Nephron progenitor cell (in vitro differentiated cells): ENCODE measurements at regions not wholly inside any gene's neighbourhood (a gene's known extent, or its start where the extent isn't known, plus 50 kb on each side); places are given as distances from the start of the nearest gene placed in this dataset.
"Not testable (repeated sequence)": the region's sequence is repeated elsewhere in the genome, so short reads cannot be mapped to it uniquely, and the experiment has no call there.

Source experiments
- DNase-seq: peaks from one replicate; pipeline ENCODE4 v3.0.0; 2021
- H3K27ac Mint-ChIP-seq: 2 replicates; pipeline ENCODE4 v1.8.0; 2021; ENCODE audit warnings: mild to moderate bottlenecking, moderate library complexity, mixed read lengths
- H3K27me3 Mint-ChIP-seq: 2 replicates; pipeline ENCODE4 v1.8.0; 2021; ENCODE audit warnings: mild to moderate bottlenecking, low read depth, mixed read lengths; ENCODE audit not compliant: poor library complexity
- H3K36me3 Mint-ChIP-seq: 2 replicates; pipeline ENCODE4 v1.8.0; 2021; ENCODE audit warnings: low read depth, mixed read lengths
- H3K4me1 Mint-ChIP-seq: 2 replicates; pipeline ENCODE4 v1.8.0; 2021; ENCODE audit warnings: mixed read lengths
- H3K4me3 Mint-ChIP-seq: 2 replicates; pipeline ENCODE4 v1.8.0; 2021; ENCODE audit warnings: mild to moderate bottlenecking, moderate library complexity, mixed read lengths
- H3K9me3 Mint-ChIP-seq: 2 replicates; pipeline ENCODE4 v1.8.0; 2021; ENCODE audit warnings: mild to moderate bottlenecking, moderate library complexity, mixed read lengths
- TF ChIP-seq, protein P1 (sequence below): fragments of 200-600 bp; sonication (generic); IDR thresholded peaks from 2 replicates; pipeline ENCODE4 v1.5.0; 2021; ENCODE audit warnings: antibody characterized with exemption

DNA sequence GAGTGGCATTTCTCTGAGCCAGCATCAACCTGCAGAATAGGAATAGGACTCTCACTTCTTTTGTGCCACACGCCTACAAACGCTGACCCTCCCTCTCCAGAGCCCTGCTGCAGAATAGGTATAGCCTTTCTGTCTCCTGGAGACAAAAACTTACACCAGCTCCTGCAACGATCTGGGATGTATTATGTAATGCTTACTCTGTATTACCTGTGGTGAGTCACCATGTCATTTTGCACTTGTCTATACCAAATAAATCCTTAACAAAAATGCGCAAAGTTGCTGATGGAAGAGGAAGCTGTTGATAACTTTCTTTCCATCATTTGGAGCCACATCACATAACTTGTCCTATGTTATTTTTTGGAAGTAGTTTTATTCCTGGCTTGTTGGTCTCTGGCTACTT lies 155.8 kb upstream of the FNDC3A start:
- H3K4me1 Mint-ChIP-seq, result peaks cover 19% of the 10 kb centered on the region
- no peaks in the 10 kb centered on the region for H3K36me3 Mint-ChIP-seq
- no peak overlapping the region for H3K4me3 Mint-ChIP-seq
- peaks cover 3% of the 10 kb centered on the region for H3K27me3 Mint-ChIP-seq
- no peak overlapping the region for H3K27ac Mint-ChIP-seq
- TF ChIP-seq, protein P1, sequence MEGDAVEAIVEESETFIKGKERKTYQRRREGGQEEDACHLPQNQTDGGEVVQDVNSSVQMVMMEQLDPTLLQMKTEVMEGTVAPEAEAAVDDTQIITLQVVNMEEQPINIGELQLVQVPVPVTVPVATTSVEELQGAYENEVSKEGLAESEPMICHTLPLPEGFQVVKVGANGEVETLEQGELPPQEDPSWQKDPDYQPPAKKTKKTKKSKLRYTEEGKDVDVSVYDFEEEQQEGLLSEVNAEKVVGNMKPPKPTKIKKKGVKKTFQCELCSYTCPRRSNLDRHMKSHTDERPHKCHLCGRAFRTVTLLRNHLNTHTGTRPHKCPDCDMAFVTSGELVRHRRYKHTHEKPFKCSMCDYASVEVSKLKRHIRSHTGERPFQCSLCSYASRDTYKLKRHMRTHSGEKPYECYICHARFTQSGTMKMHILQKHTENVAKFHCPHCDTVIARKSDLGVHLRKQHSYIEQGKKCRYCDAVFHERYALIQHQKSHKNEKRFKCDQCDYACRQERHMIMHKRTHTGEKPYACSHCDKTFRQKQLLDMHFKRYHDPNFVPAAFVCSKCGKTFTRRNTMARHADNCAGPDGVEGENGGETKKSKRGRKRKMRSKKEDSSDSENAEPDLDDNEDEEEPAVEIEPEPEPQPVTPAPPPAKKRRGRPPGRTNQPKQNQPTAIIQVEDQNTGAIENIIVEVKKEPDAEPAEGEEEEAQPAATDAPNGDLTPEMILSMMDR, result no peak
- H3K9me3 Mint-ChIP-seq, result no peaks in the 10 kb centered on the region
- no peak for DNase-seq

DNA sequence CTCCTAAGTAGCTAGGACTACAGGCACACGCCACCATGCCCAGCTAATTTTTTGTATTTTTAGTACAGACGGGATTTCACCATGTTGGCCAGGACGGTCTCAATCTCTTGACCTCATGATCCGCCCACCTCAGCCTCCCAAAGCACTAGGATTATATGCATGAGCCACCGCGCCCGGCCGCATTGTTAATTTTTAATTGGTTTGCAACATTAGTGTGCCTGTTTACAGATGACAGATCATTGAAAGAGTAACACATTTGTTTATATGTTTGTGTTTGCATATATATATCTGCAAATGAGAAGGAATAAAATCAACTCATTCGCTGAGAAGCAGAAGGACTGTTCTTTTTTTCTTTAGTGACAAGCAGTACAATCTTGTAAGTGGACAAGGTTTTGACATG lies 152.2 kb upstream of the FNDC3A start:
- peak overlapping the region; percentile 59 for H3K27ac Mint-ChIP-seq
- not testable (repeated sequence) for H3K36me3 Mint-ChIP-seq, DNase-seq, H3K9me3 Mint-ChIP-seq, H3K27me3 Mint-ChIP-seq, H3K4me1 Mint-ChIP-seq, H3K4me3 Mint-ChIP-seq

DNA sequence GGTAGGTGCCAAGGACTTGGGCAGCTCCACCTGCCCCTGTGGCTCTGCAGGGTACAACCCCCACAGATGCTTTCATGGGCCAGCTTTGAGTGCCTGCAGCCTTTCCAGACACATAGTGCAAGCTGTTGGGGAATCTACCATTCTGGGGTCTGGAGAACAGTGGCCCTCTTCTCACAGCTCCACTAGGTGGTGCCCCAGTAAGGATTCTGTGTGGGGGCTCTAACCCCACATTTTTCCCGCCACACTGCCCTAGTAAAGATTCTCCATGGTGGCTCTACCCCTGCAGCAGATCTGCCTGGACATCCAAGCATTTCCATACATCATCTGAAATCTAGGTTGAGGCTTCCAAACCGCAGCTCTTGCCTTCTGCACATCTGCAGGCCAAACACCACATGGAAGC lies 149.7 kb upstream of the FNDC3A start:
- H3K27me3 Mint-ChIP-seq, result peaks cover 3% of the 10 kb centered on the region
- H3K36me3 Mint-ChIP-seq, result peaks cover 6% of the 10 kb centered on the region
- TF ChIP-seq, protein P1, result no peak
- H3K4me1 Mint-ChIP-seq, result peaks cover 7% of the 10 kb centered on the region
- no peak for DNase-seq
- no peak overlapping the region for H3K27ac Mint-ChIP-seq
- H3K9me3 Mint-ChIP-seq, result peaks cover 10% of the 10 kb centered on the region
- no peak overlapping the region for H3K4me3 Mint-ChIP-seq

DNA sequence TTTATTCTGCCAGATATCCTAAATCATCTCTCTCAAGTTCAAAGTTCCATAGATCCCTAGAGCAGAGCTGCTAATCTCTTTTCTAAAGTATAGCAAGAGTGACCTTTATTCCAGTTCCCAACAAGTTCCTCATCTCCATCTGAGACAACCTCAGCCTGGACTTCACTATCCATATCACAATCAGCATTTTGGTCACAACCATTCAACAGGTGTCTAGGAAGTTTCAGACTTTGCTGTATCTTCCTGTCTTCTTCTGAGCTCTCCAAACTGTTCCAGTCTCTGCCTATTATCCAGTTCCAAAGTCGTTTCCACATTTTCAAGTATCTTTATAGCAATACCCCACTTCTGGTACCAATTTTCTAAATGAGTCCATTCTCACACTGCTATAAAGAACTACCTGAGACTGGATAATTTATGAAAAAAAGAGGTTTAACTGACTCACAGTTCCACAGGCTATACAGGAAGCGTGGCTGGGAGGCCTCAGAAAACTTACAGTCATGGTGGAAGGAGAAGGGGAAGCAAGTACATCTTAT lies 148.7 kb upstream of the FNDC3A start:
- peaks cover 19% of the 10 kb centered on the region for H3K9me3 Mint-ChIP-seq
- not testable (repeated sequence) for H3K27me3 Mint-ChIP-seq, H3K4me1 Mint-ChIP-seq, DNase-seq, H3K36me3 Mint-ChIP-seq, H3K4me3 Mint-ChIP-seq, H3K27ac Mint-ChIP-seq

DNA sequence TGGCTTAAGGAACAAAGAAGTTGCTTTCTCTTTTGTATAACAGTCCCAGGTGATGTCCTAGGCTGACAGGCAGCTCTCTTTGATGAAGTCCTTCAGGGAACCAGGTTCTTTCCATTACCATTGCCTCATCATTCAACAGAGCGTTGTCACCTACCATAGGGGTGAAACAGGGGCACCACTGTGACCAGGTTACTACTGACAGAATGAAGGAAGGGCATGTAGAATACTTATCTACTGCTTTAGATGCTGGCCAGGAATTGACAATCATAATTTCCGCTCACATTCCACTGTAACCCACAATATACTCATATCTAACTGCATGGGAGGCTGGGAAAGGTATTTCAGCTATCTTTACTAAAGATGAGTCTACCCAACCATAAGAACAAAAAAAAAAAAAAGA lies 148.0 kb upstream of the FNDC3A start:
- TF ChIP-seq, protein P1, result no peak
- no peak for DNase-seq
- Mint-ChIP-seq H3K36me3 (peaks cover 13% of the 10 kb centered on the region), H3K4me1 (peaks cover 7% of the 10 kb centered on the region), H3K27ac (no peak overlapping the region), H3K9me3 (peaks cover 27% of the 10 kb centered on the region), H3K4me3 (no peak overlapping the region), H3K27me3 (peaks cover 3% of the 10 kb centered on the region)

DNA sequence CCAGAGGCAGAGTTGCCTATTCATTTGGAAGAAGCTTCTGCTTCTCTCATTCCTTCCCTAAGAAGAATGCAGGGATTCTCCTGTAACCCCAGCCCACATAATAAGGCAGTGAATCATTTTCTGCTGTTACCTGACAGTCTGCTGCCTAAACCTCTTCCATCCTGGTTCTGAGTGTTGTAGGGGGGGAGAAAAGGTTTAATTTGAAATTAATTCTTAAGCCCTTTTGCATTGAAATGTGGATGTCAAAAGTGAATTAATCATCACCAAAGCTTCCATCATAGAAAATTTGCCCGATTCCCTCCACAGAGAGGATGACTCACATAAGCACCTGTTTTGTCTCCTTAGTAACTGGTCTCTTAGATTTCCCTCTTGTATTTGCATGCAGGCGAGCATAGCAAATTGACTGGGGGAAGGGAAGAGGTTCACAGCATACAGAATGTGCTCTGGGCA lies 146.7 kb upstream of the FNDC3A start:
- Mint-ChIP-seq H3K27me3 (no peaks in the 10 kb centered on the region), H3K36me3 (peaks cover 13% of the 10 kb centered on the region), H3K27ac (no peak overlapping the region), H3K4me1 (peaks cover 7% of the 10 kb centered on the region), H3K9me3 (peaks cover 36% of the 10 kb centered on the region), H3K4me3 (no peak overlapping the region)
- DNase-seq, result no peak
- TF ChIP-seq, protein P1, result no peak

DNA sequence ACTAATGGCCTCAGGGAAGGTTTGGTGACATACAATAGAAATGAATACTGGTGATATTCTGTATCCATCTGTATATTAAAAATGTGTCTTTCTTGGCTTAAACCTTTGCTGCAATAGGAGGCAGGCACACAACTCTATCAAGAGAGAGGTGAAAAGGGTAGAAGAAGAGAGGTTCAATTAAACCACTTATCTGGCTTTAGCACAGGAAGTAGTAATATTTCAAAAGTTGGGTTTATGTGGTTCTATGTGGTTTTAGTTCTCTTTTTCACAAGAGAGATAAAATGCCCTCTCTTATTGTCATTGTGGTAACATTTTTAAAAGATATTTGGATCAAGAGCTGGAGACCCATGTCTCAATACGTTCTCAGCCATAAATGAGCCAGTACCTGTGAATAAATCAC lies 146.2 kb upstream of the FNDC3A start:
- TF ChIP-seq, protein P1, result no peak

More for the DNA sequence above, 146.2 kb upstream of the FNDC3A start:
- peaks cover 17% of the 10 kb centered on the region for H3K36me3 Mint-ChIP-seq
- no peaks in the 10 kb centered on the region for H3K27me3 Mint-ChIP-seq
- H3K27ac Mint-ChIP-seq, result no peak overlapping the region
- DNase-seq, result no peak
- peaks cover 7% of the 10 kb centered on the region for H3K4me1 Mint-ChIP-seq
- peaks cover 42% of the 10 kb centered on the region for H3K9me3 Mint-ChIP-seq
- H3K4me3 Mint-ChIP-seq, result no peak overlapping the region
